ENCODE measurements at regions not wholly inside any gene's neighbourhood (a gene's known extent, or its start where the extent isn't known, plus 50 kb on each side); places are given as distances from the start of the nearest gene placed in this dataset.

GRCh38 chr19:8904597-8904996, 72.4 kb downstream of the MBD3L1 start:
- TF ChIP-seq, protein P1, sequence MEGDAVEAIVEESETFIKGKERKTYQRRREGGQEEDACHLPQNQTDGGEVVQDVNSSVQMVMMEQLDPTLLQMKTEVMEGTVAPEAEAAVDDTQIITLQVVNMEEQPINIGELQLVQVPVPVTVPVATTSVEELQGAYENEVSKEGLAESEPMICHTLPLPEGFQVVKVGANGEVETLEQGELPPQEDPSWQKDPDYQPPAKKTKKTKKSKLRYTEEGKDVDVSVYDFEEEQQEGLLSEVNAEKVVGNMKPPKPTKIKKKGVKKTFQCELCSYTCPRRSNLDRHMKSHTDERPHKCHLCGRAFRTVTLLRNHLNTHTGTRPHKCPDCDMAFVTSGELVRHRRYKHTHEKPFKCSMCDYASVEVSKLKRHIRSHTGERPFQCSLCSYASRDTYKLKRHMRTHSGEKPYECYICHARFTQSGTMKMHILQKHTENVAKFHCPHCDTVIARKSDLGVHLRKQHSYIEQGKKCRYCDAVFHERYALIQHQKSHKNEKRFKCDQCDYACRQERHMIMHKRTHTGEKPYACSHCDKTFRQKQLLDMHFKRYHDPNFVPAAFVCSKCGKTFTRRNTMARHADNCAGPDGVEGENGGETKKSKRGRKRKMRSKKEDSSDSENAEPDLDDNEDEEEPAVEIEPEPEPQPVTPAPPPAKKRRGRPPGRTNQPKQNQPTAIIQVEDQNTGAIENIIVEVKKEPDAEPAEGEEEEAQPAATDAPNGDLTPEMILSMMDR (IDR thresholded peaks at IDR 0.05; ENCODE audit: poor library complexity, severe bottlenecking) = no peak
- Histone ChIP-seq H3K4me3 (ENCODE audit: severe bottlenecking) (no peak overlapping the region), H3K27ac (ENCODE audit: poor library complexity, severe bottlenecking) (no peak overlapping the region), H3K36me3 (ENCODE audit: low read depth) (no peaks in the 10 kb centered on the region), H3K4me1 (ENCODE audit: insufficient read depth, poor library complexity, severe bottlenecking) (no peaks in the 10 kb centered on the region), H3K27me3 (ENCODE audit: insufficient read depth, poor library complexity, severe bottlenecking) (no peaks in the 10 kb centered on the region), H3K9me3 (ENCODE audit: severe bottlenecking) (no peaks in the 10 kb centered on the region)
- DNase-seq (ENCODE audit: low spot score) (no peak), ATAC-seq (ENCODE audit: low read depth) (no peak)

- DNase-seq (ENCODE audit: low spot score) (no peak), ATAC-seq (ENCODE audit: low read depth) (no peak)
- no peaks in the 10 kb centered on the region for H3K4me1 ChIP-seq (ENCODE audit: insufficient read depth, poor library complexity, severe bottlenecking)
- no peaks in the 10 kb centered on the region for H3K27me3 ChIP-seq (ENCODE audit: insufficient read depth, poor library complexity, severe bottlenecking)
- H3K4me3 ChIP-seq (ENCODE audit: severe bottlenecking) = no peak overlapping the region
- H3K9me3 ChIP-seq (ENCODE audit: severe bottlenecking) = no peaks in the 10 kb centered on the region
- TF ChIP-seq, protein P1 (IDR thresholded peaks at IDR 0.05; ENCODE audit: poor library complexity, severe bottlenecking) = no peak
- H3K36me3 ChIP-seq (ENCODE audit: low read depth) = no peaks in the 10 kb centered on the region
- H3K27ac ChIP-seq (ENCODE audit: poor library complexity, severe bottlenecking) = no peak overlapping the region
These were observed 73.2 kb downstream of the MBD3L1 start for GRCh38 chr19:8905342-8905741.

DNA sequence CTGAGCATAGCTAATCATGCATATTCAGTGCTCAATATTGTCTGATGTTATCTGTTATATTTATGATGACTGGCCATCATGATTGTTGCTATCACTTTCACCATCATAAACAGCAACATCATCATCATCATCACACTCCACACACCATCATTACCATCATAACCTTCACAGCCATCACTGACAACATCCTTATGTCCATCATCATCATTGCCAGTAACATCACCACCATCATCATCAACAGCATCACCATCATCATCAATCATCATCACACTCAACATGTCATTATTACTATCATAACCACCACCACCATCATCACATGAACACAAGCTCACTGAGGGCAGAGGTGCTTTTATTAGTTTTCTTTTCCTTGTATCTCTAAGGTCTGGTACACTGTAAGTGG, 75.9 kb downstream of the MBD3L1 start:
- Histone ChIP-seq H3K27me3 (ENCODE audit: insufficient read depth, poor library complexity, severe bottlenecking) (no peaks in the 10 kb centered on the region), H3K4me3 (ENCODE audit: severe bottlenecking) (no peak overlapping the region), H3K4me1 (ENCODE audit: insufficient read depth, poor library complexity, severe bottlenecking) (no peaks in the 10 kb centered on the region), H3K36me3 (ENCODE audit: low read depth) (no peaks in the 10 kb centered on the region), H3K27ac (ENCODE audit: poor library complexity, severe bottlenecking) (no peak overlapping the region), H3K9me3 (ENCODE audit: severe bottlenecking) (no peaks in the 10 kb centered on the region)
- ATAC-seq (ENCODE audit: low read depth) (no peak), DNase-seq (ENCODE audit: low spot score) (no peak)
- TF ChIP-seq, protein P1 (IDR thresholded peaks at IDR 0.05; ENCODE audit: poor library complexity, severe bottlenecking) = no peak

- ATAC-seq (ENCODE audit: low read depth) (no peak), DNase-seq (ENCODE audit: low spot score) (no peak)
- TF ChIP-seq, protein P1 (IDR thresholded peaks at IDR 0.05; ENCODE audit: poor library complexity, severe bottlenecking) = no peak
- H3K36me3 ChIP-seq (ENCODE audit: low read depth) = no peaks in the 10 kb centered on the region
- no peak overlapping the region for H3K4me3 ChIP-seq (ENCODE audit: severe bottlenecking)
- H3K27ac ChIP-seq (ENCODE audit: poor library complexity, severe bottlenecking) = no peak overlapping the region
- H3K27me3 ChIP-seq (ENCODE audit: insufficient read depth, poor library complexity, severe bottlenecking) = no peaks in the 10 kb centered on the region
- H3K9me3 ChIP-seq (ENCODE audit: severe bottlenecking) = no peaks in the 10 kb centered on the region
- H3K4me1 ChIP-seq (ENCODE audit: insufficient read depth, poor library complexity, severe bottlenecking) = no peaks in the 10 kb centered on the region
These were observed 78.7 kb downstream of the MBD3L1 start for GRCh38 chr19:8910775-8911414.

GRCh38 chr19:8915997-8916396, 83.8 kb downstream of the MBD3L1 start:
- Histone ChIP-seq H3K4me3 (ENCODE audit: severe bottlenecking) (no peak overlapping the region), H3K27me3 (ENCODE audit: insufficient read depth, poor library complexity, severe bottlenecking) (no peaks in the 10 kb centered on the region), H3K4me1 (ENCODE audit: insufficient read depth, poor library complexity, severe bottlenecking) (no peaks in the 10 kb centered on the region), H3K9me3 (ENCODE audit: severe bottlenecking) (no peaks in the 10 kb centered on the region), H3K27ac (ENCODE audit: poor library complexity, severe bottlenecking) (no peak overlapping the region), H3K36me3 (ENCODE audit: low read depth) (no peaks in the 10 kb centered on the region)
- TF ChIP-seq, protein P1 (IDR thresholded peaks at IDR 0.05; ENCODE audit: poor library complexity, severe bottlenecking) = no peak
- no peak for DNase-seq (ENCODE audit: low spot score)
- ATAC-seq (ENCODE audit: low read depth) = no peak
